Inflammatory macrophage treated with lipopolysaccharide for 1 hour (primary cell): ENCODE measurements at regions not wholly inside any gene's neighbourhood (a gene's known extent, or its start where the extent isn't known, plus 50 kb on each side); places are given as distances from the start of the nearest gene placed in this dataset.
"Not testable (repeated sequence)": the region's sequence is repeated elsewhere in the genome, so short reads cannot be mapped to it uniquely, and the experiment has no call there.

ENCODE experiments used
- DNase-seq, 2 donors: peaks; one replicate each; pipeline ENCODE4 v3.0.0-alpha.2; 2020 to 2022

GRCh38 chr1:239952348-239953308 is 139.1 kb upstream of the FMN2 start:
- DNase-seq, result no peak

DNA sequence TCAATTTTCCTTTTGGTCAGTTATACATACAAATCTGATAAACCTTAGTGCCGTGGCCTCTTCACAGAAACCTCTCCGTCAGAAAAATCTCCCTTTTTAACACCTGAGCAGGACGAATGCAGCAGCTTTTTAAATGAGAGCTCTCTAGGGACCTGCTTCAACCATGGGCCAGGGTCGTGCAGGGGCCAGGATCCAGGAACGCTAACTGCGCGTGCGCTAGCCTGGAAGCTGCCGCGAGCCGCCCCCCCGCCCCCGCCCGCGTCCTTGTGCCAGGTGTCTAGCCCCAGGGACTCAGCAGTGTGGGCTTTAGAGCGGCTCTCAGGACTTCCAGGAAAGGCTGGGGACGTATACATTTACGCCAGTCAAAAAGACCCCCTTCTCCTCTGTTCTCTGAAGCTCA is 136.8 kb upstream of the FMN2 start:
- DNase-seq, result no peak

DNA sequence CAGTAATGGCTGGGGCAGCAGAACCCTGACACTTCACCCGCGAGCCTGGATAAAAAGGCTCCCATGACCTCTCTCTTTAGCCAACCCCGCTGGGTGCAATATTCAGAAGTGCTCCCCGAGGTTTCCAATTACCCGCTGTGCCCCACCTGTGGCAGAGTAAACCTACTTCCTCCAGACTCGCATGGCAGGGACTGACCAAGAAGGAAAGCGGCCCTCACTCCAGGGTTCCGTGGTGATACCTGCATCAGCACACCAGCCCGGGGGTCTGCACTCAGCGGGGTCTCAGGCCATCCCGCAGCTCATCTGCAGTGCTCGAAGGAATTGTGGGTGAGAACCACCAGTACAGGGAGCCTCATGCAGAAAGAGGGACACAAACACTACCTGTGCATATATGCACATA is 136.3 kb upstream of the FMN2 start:
- no peak for DNase-seq

DNA sequence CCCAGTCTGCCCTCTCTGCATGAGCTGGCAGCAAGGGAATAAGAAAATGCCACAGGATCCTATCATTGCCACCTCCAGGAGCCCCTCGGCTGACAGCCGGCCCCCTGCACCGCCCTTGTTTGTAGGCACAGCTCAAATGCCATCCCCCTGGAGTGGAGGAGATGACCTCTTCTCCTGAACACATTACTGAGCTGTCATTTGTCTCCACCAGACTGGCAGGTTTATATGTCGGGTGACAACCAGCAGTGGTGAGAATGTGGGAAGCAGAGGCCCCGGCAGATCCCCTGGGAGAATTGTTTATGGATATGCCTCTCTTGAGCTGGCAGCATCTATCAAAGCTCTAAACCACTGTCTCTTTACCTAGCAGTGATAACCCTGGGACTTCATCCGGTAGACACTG is 135.4 kb upstream of the FMN2 start:
- no peak for DNase-seq

- no peak for DNase-seq
Observed at GRCh38 chr1:239958063-239958462, 133.6 kb upstream of the FMN2 start.

DNA sequence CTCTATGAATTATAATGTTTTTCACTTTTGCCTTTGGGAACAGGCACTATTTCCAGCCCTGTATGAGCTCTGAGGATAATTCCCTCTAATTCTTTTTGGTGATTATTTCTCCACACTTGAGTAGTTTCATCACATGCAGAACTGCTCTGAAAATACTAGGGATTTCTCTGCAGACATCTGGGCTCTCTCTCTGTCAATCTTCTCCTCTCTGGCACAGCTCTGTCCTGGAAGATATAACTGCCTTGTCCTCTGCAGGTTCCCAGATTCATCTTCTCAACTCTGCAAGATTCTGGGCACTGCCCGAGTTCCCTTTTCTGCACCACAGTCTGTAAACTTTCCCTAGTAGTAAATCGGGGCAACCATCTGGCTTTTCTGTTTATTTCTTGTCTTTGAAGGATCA is 131.3 kb upstream of the FMN2 start:
- DNase-seq, result no peak

DNA sequence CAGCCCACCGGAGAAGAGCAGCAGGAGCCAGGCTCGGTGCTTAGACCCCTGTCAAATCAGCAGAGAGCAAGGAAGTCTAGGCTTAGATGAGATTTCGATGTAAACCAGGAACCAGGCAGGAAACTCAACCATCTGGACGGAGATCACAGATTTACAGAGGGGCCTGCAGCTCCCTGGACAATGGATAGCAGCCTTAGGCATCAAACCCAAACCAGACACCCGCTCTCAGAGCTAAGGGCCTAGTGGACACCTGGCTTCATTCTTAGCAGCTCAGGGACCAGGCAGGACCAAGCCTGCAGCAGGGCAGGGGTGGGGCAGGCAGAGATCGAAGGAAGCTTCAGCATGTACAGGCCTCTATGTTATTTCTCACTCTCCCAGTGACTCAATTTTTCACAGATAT is 127.8 kb upstream of the FMN2 start:
- DNase-seq, result no peak

DNA sequence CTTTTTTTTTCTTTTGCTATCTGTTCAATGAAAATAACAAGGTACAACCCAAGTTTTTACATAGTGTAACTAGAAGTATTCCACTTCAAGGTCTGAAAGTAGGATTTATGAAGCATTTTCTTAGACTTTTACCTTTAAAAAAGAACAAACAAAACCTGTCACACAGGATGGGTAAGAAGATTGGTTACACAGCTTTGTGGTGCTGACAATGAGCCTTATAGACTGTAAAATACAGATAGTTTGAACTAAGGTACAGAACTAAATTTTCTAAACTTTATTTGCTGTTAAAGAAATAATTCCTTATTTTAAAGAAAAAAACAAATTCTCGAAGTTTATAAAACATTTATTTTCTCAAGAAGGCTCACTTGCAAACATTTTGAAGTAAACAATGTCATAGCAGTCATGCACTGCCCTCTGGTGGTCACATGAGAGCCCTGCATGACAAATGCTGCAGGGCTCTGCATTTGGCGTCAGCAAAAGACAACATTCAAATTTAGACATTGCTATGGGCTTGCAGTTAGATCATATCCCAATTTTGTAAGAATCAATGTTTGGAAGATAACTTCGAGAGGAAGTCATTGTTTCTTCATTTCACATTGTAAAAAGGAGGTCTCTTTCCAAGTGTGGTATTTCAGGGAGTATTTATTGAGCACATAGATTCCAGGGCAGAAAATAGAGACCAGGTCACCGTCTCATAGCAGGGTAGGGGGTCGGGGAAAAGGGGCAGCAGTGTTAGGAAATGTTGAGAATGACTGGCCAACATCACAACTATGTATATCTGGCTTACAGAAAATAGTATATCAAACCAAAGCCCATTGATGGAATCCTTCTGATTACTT is 115.3 kb upstream of the FMN2 start:
- DNase-seq, result peak; percentile 24 to 76

DNA sequence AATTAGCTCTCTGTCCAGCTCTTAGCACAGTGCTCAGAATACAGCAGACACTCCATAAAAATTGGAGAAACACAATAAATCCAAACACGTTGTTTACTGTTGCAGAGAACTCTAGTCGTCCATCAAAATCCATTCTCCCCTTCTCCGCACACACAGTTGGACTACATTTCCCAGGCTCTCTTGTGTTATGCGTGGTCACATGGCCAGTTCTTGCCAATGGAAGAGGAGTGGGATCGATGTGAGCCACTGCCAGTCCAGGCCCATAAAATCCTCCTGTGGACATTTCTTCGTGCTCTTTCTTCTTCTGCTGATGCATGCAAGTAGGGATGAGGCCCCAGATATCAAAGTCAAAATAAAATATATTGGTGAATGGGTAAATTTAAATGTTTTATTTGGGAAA is 114.3 kb upstream of the FMN2 start:
- no peak for DNase-seq

GRCh38 chr1:239979456-239979855 is 112.2 kb upstream of the FMN2 start:
- no peak for DNase-seq

GRCh38 chr1:239982762-239983161 is 108.9 kb upstream of the FMN2 start:
- no peak for DNase-seq

DNA sequence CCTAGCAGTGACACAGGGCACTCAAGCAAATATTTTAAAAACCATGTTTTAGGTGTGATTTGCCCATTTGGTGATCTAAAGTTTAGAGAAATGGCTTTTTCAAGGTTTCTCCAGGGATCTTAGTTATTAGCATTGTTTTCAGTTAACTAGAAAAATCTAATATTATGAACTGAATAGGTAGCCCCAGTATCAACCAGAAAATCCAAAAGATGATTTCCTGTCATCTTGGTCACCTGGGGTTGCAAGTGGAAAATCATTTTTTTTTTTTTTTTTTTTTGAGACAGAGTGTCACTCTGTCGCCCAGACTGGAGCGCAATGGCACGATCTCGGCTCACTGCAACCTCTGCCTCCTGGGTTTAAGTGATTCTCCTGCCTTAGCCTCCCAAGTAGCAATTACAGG is 106.6 kb upstream of the FMN2 start:
- DNase-seq, result no peak

DNA sequence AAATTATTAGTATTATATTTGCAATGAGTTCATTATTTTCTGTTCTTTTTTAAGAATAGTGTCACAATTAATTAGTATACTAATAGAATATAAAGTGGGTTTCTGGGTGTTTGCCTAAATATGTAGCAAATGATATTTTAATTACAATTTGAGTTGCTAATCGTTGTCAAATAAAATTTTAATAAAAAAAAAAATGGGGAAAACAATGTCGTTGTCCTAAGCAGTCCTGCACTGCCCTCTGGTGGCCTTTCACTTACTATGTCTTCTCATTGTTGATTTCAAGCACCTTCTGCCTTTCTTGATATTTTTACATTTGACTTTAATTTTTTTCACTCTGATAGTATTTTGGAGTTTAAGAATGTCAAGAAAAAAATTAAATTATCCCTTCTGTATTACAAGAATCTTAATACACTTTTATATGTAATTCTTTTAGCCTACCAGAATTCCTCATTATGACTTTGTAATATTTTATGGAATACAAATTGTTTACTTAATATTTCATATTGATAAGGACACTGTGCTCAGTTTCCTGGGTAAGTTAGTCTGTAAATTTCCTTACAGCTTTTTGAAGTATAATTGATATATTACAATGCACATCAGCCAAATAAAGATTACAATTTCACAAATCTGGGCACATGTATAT is 104.5 kb upstream of the FMN2 start:
- DNase-seq, result peak; percentile 27 to 68

DNA sequence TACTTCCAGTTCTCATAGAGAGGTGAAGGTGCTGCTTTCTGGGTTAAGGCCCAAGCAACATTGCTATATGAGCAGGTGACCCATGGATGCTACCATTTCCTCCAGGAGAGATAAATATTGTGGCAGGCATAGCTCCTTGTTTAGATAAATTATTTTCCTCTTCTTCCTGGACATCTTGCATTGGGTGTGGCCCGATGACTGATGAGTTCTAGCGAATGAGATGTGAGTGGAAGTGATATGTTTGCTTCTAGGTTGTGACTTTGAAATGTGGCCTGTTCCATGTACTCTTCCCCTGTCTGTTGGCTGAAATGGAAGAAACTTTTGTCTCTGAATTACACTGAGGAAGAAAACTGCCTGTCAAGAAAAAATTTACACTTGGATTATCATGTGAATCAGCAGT is 101.7 kb upstream of the FMN2 start:
- DNase-seq, result no peak

DNA sequence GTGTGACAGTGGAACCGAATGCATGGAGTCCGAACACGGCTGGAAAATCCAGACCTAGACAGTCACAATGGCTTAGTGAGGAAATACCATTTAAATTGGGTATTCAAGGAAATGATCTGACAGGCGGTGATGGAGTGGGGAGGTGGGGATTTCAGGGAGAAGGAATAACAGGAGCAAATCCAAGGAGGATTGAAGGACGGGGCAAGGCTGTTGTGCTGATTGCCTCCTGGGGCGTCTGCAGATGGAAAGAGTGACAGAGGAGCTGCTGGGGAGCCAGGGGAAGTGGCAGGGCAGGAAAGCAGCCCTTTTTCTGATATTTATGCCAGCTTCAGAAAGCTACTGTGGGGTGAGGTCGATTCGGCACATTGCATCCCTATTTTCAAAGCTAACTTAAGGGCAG is 99.1 kb upstream of the FMN2 start:
- not testable (repeated sequence) for DNase-seq

GRCh38 chr1:239993366-239993765 is 98.3 kb upstream of the FMN2 start:
- DNase-seq, result no peak

DNA sequence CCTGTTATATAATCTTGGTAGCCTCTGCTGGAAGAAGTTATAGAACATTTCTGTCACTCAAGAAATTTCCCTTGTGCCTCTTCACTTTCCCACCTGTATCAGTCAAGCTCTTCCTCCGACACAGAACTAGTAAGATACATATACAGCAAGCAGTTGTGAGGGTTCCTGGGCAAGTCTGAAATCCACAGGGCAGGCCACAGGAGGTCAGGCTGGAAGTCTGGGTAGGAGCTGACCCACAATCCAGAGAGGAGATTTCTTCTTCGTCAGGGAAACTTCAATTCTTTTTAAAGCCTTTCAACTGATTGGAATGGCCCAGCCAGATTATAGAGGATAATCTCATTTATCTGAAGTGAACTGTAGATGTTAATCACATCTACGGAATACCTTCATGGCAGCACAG is 96.4 kb upstream of the FMN2 start:
- DNase-seq, result no peak

DNA sequence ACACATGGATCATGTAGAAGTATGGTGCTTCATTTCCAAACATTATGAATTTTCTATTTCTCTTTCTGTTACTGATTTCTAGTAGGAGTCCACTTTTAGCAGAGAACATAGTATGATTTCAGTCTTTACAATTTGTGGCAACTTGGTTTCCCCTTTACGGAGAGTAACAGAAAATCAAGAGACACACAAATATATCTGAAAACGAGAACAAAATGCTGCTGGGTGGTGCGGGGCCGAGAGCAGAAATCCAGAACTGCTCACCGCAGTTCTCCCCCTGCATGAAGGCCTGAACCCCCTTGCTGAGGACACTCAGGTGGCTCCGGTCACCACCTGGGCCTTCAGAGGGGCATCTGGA is 94.5 kb upstream of the FMN2 start:
- DNase-seq, result no peak

- peak; percentile 6 for DNase-seq
Observed at GRCh38 chr1:239997515-239998311, 94.0 kb upstream of the FMN2 start.

DNA sequence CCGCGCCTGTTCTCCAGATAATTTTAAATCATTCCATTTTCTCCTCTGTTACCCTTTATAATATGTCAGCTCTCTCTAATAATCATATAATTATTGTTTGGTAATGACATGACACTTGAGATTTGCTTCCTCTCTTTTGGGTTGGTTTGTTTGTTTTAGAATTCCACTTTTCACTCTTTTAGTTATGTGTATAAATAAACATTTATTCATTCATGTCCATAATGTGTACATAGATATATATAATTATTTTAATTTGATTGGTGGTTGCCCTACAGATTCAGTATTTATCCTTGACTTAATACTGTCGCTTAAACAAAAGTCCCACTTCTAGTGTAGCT is 93.4 kb upstream of the FMN2 start:
- DNase-seq, result no peak

GRCh38 chr1:239999170-239999569 is 92.5 kb upstream of the FMN2 start:
- no peak for DNase-seq

DNA sequence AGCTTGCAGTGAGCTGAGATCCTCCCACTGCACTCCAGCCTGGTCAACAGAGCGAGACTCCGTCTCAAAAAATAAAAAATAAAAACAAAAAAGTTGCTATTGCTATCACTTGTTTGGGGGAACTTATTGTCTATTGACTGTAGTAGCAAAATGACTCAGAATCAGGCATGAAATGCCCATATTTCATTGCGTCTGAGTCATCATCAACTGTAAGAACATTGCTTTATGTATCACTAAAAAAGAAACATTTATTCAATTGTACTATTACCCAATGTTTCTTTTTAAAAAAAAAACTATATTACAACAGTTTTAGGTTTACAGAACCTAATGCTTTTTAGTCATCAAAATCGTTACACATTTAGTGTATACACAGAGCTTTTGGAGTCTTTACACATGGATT is 91.0 kb upstream of the FMN2 start:
- DNase-seq, result peak; percentile 63 to 84

DNA sequence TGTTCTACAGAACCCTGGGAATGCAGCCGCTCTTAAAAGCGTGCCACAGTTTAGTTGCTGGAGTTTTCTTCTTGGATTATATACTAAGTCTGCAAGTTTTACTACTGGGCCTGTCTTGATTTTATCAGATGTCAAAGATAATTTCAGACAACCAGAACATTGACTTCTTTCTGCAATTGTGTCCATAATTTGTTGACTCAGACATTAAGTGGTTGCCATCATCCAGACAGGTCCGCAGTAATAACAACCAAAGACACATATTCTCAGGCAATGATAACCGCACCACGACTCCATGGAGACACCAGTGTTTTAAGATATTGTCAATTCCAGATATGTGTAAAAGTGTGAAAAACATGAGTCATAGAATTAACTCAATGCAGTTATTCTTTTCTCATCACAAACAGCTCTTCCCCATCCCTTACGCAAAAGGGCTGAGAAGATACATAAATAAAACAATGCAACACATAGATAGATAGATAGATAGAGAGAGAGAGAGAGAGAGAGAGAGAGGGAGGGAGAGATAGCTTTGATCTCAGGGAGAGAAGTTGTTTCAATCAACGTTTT is 90.4 kb upstream of the FMN2 start:
- DNase-seq, result no peak
